Erythroblast (primary cell): ENCODE measurements at regions not wholly inside any gene's neighbourhood (a gene's known extent, or its start where the extent isn't known, plus 50 kb on each side); places are given as distances from the start of the nearest gene placed in this dataset.

Experiments
- GATA1 ChIP-seq: IDR thresholded peaks from 2 replicates; pipeline ENCODE4 v1.6.1; 2011; ENCODE audit warnings: low read depth, mild to moderate bottlenecking, control low read depth, low read length, moderate library complexity
- POLR2A ChIP-seq: IDR thresholded peaks from 2 replicates; pipeline ENCODE4 v1.6.1; 2011; ENCODE audit warnings: mild to moderate bottlenecking, low read length

GRCh38 chr4:95929448-95930064 is 89.7 kb downstream of the PDHA2 start:
- no peak for TF ChIP-seq POLR2A
- TF ChIP-seq GATA1 = no peak
